CD4-positive, alpha-beta T cell (primary cell): ENCODE measurements at regions not wholly inside any gene's neighbourhood (a gene's known extent, or its start where the extent isn't known, plus 50 kb on each side); places are given as distances from the start of the nearest gene placed in this dataset.

Experiments used
- ATAC-seq: fragments of 200-7000 bp; cut with Tn5 transposase; one replicate; pipeline ENCODE4 v1.10.0; 2022; ENCODE audit warnings: mild to moderate bottlenecking; ENCODE audit not compliant: poor library complexity
- CTCF ChIA-PET: fragments of 350-600 bp; sonication (Branson Sonifier 250); formaldehyde crosslinking; loops from one replicate; lab custom pipeline; 2021; ENCODE audit warnings: antibody characterized with exemption, inconsistent platforms; lab: Charles Lee
- POLR2A ChIA-PET: fragments of 350-600 bp; sonication (Branson Sonifier 250); formaldehyde crosslinking; loops from one replicate; lab custom pipeline; 2021; ENCODE audit warnings: antibody characterized with exemption, inconsistent platforms; lab: Charles Lee
- DNase-seq, 14 experiments: peaks; one replicate each; pipeline ENCODE4 v3.0.0-alpha.2; 2013 to 2020; ENCODE audit warnings: mixed read lengths in 2 of 14
- H3K27ac ChIP-seq, 2 donors: one replicate each; pipeline versions ENCODE4 v1.5.1 to v1.7.0; 2013; ENCODE audit warnings: low read length in 2 of 2, low read depth in 1 of 2, mild to moderate bottlenecking in 1 of 2
- H3K27me3 ChIP-seq, 2 experiments: 1 replicate in 1 of 2; 2 replicates in 1 of 2; pipeline versions ENCODE4 v1.6.1 to v1.7.0; 2013; ENCODE audit warnings: low read length in 2 of 2, control low read depth in 1 of 2, mild to moderate bottlenecking in 1 of 2, moderate library complexity in 1 of 2; ENCODE audit not compliant: insufficient read depth in 2 of 2, control insufficient read depth in 1 of 2
- H3K36me3 ChIP-seq: one replicate; pipeline ENCODE4 v1.6.1; 2013; ENCODE audit warnings: low read length, control low read depth; ENCODE audit not compliant: insufficient read depth
- H3K4me1 ChIP-seq: one replicate; pipeline ENCODE4 v1.6.1; 2013; ENCODE audit warnings: low read length, control low read depth; ENCODE audit not compliant: insufficient read depth
- H3K4me3 ChIP-seq: one replicate; pipeline ENCODE4 v1.5.1; 2013; ENCODE audit warnings: mild to moderate bottlenecking, low read length, moderate library complexity
- H3K9me3 ChIP-seq, 2 experiments: 1 replicate in 1 of 2; 2 replicates in 1 of 2; pipeline versions ENCODE4 v1.6.1 to v1.7.0; 2013; ENCODE audit warnings: low read length in 2 of 2, mild to moderate bottlenecking in 2 of 2, control low read depth in 1 of 2, moderate library complexity in 1 of 2; ENCODE audit not compliant: control insufficient read depth in 1 of 2, insufficient read depth in 1 of 2
- H3K27ac Mint-ChIP-seq: one replicate; pipeline ENCODE4 v1.8.0; 2020; ENCODE audit warnings: mixed read lengths
- H3K27me3 Mint-ChIP-seq: one replicate; pipeline ENCODE4 v1.8.0; 2021; ENCODE audit warnings: mixed read lengths
- H3K36me3 Mint-ChIP-seq: one replicate; pipeline ENCODE4 v1.8.0; 2021; ENCODE audit warnings: low read depth, mixed read lengths
- H3K4me1 Mint-ChIP-seq: one replicate; pipeline ENCODE4 v1.8.0; 2021; ENCODE audit warnings: low read depth, mixed read lengths
- H3K4me3 Mint-ChIP-seq: one replicate; pipeline ENCODE4 v1.8.0; 2020; ENCODE audit warnings: mild to moderate bottlenecking, mixed read lengths
- H3K9me3 Mint-ChIP-seq: one replicate; pipeline ENCODE4 v1.8.0; 2020; ENCODE audit warnings: mixed read lengths
- CTCF ChIP-seq: fragments of 200-600 bp; IDR thresholded peaks from one replicate; pipeline ENCODE4 v1.8.0; 2022; ENCODE audit warnings: antibody characterized with exemption, mild to moderate bottlenecking
- intact Hi-C, 2 experiments: fragments of 100-400 bp; cut with DNase I in 1 of 2; cut with micrococcal nuclease in 1 of 2; formaldehyde crosslinking; loops; one replicate each; pipeline versions ENCODE4 v1.15.1 to v1.9.0; 2023 to 2025; cut with DNase I, micrococcal nuclease

- no peak overlapping the region for H3K4me3 ChIP-seq
- Mint-ChIP-seq H3K27ac (no peak overlapping the region), H3K9me3 (no peaks in the 10 kb centered on the region), H3K4me3 (no peak overlapping the region), H3K36me3 (no peaks in the 10 kb centered on the region), H3K4me1 (no peaks in the 10 kb centered on the region), H3K27me3 (no peaks in the 10 kb centered on the region)
- DNase-seq (no peak), ATAC-seq (no peak)
- intact Hi-C loops = no loop called here
- no peaks in the 10 kb centered on the region for H3K36me3 ChIP-seq
- POLR2A ChIA-PET = no interaction called here
- H3K9me3 ChIP-seq = no peaks in the 10 kb centered on the region
- TF ChIP-seq CTCF = no peak
- CTCF ChIA-PET = no interaction called here
- H3K27me3 ChIP-seq = no peaks in the 10 kb centered on the region
- H3K4me1 ChIP-seq = no peaks in the 10 kb centered on the region
- no peak overlapping the region for H3K27ac ChIP-seq
These were observed 169.3 kb downstream of the OGFRL1 start for GRCh38 chr6:71457929-71458328.

GRCh38 chr6:71459162-71459561, 170.6 kb downstream of the OGFRL1 start:
- Mint-ChIP-seq H3K4me3 (no peak overlapping the region), H3K27ac (no peak overlapping the region), H3K27me3 (no peaks in the 10 kb centered on the region), H3K9me3 (no peaks in the 10 kb centered on the region), H3K4me1 (no peaks in the 10 kb centered on the region), H3K36me3 (no peaks in the 10 kb centered on the region)
- H3K27me3 ChIP-seq = no peaks in the 10 kb centered on the region
- ATAC-seq (no peak), DNase-seq (no peak)
- no peak overlapping the region for H3K27ac ChIP-seq
- POLR2A ChIA-PET = interaction anchor here (0.7 kb wide), 1 partner anchor 46 kb away, joined by 3 read pairs; no protein-coding TSS in a partner anchor
- intact Hi-C loops = no loop called here
- no peak overlapping the region for H3K4me3 ChIP-seq
- H3K9me3 ChIP-seq = no peaks in the 10 kb centered on the region
- no peak for TF ChIP-seq CTCF
- H3K4me1 ChIP-seq = no peaks in the 10 kb centered on the region
- H3K36me3 ChIP-seq = no peaks in the 10 kb centered on the region
- CTCF ChIA-PET = no interaction called here

GRCh38 chr6:71460933-71461332, 172.3 kb downstream of the OGFRL1 start:
- Mint-ChIP-seq H3K9me3 (peaks cover 3% of the 10 kb centered on the region), H3K27me3 (no peaks in the 10 kb centered on the region), H3K4me3 (no peak overlapping the region), H3K27ac (no peak overlapping the region), H3K36me3 (no peaks in the 10 kb centered on the region), H3K4me1 (no peaks in the 10 kb centered on the region)
- peaks cover 0 to 5% of the 10 kb centered on the region in 2 experiments for H3K9me3 ChIP-seq
- CTCF ChIA-PET = no interaction called here
- no peaks in the 10 kb centered on the region for H3K4me1 ChIP-seq
- H3K36me3 ChIP-seq = no peaks in the 10 kb centered on the region
- H3K27me3 ChIP-seq = no peaks in the 10 kb centered on the region
- intact Hi-C loops = no loop called here
- no peak overlapping the region for H3K27ac ChIP-seq
- ATAC-seq = no peak
- no peak overlapping the region for H3K4me3 ChIP-seq
- DNase-seq = no peak
- POLR2A ChIA-PET = no interaction called here
- no peak for TF ChIP-seq CTCF
